GM18517 (cell line): ENCODE measurements at regions not wholly inside any gene's neighbourhood (a gene's known extent, or its start where the extent isn't known, plus 50 kb on each side); places are given as distances from the start of the nearest gene placed in this dataset.
"Not testable (repeated sequence)": the region's sequence is repeated elsewhere in the genome, so short reads cannot be mapped to it uniquely, and the experiment has no call there.

Source experiments
- ATAC-seq: cut with Tn5 transposase; IDR thresholded peaks from one replicate; pipeline ENCODE4 v1.9.1; 2021; ENCODE audit warnings: mild to moderate bottlenecking, moderate library complexity; ENCODE audit not compliant: unreplicated experiment

DNA sequence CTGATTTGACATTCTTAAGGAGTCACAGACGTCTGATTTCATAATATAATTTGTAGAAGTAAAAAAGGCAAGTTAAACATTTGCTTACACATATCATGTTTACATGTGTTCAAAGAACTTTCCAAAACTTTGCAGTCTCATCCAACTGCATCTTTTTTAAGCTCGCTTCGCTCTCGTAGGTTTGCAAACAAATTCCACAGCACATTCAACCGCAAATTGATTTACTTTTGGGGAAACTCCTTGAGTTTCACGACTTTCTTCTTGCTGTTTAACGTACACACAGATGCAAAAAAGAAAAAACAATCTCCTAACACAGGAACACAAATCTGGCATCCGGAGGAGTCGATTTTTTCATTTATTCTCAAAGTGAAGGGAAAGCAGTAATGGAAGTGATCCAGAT is 1149.5 kb downstream of the VRK1 start:
- ATAC-seq = no peak

GRCh38 chr14:97948841-97949240 is 1151.7 kb downstream of the VRK1 start:
- no peak for ATAC-seq

GRCh38 chr14:97956581-97957340 is 1159.6 kb downstream of the VRK1 start:
- no peak for ATAC-seq

DNA sequence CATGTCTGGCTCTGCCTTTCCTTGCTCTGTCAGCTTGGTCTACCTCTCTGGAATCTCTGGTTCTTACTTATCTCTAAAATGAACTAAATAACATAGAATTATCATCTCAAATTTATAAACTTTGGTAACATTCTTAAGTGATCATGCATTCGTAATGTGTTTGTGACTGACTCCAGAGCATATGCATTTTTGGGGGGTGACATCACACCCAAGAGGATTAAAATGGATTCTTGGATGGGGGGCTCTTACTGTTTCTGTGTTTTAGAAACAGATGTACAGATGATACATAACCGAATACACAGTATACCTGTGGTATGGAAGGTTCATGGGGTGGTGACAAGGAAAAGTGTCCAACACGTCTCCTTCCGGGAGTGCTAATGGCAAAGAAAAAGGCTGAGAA is 1162.1 kb downstream of the VRK1 start:
- no peak for ATAC-seq

DNA sequence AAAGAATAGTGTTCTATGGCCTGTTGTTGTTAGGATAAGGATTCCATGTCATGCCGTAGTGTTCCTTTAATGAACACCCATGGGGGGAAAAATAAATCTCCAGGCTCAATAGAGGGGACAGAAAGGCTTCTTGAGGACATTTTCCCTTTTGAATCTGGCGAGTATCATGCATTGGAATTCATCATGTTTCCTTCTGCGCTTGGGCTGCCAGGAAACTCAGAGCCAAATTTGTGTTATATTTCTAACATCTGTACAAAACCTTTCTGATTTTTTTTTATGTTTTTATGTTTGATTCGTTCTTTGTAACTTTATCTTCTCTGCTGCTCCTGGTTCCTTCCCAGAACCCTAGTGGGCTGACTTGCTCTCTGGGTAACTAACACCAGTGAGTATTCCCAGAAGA is 1163.3 kb downstream of the VRK1 start:
- ATAC-seq = no peak

- ATAC-seq = no peak
These were observed 1173.0 kb downstream of the VRK1 start for GRCh38 chr14:97970222-97970621.

GRCh38 chr14:97975216-97975615 is 1178.0 kb downstream of the VRK1 start:
- ATAC-seq = no peak

DNA sequence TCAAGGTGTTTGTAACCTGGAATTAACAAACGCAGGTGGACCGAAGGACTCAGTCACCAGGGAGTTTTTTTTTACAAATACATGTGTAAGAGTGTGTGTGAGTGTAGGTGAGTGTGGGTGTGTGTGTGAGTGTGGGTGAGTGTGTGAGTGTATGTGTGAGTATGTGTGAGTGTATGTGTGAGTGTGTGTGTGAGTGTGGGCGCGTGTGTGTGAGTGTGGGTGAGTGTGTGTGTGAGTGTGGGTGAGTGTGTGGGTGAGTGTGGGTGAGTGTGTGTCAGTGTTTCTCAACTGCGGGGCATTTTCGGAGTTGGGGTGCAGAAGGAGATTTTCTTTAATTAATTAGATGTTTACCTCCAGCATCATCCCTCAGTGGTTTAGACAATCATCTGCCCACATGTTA is 1178.8 kb downstream of the VRK1 start:
- ATAC-seq = no peak

DNA sequence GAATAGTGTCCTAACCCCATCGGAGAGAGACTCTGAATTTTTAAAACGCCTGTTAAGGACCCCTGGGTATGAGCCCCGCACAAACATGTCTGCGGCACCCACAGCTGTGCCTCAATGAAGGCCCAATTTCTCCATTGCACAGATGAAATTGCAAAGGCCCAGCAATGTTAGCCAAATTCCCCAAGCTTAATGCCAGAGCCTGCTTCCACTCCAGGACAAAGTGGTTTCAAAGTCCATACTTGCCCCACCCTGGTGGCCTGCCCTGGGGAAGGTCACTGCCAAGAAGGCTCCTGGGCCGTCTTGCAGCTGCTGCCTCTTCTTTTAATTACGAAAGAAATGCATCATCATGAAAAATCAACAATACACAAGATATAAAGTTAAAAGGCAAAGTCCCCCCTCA is 1179.7 kb downstream of the VRK1 start:
- ATAC-seq = no peak

GRCh38 chr14:97977651-97978261 is 1180.6 kb downstream of the VRK1 start:
- ATAC-seq = no peak

DNA sequence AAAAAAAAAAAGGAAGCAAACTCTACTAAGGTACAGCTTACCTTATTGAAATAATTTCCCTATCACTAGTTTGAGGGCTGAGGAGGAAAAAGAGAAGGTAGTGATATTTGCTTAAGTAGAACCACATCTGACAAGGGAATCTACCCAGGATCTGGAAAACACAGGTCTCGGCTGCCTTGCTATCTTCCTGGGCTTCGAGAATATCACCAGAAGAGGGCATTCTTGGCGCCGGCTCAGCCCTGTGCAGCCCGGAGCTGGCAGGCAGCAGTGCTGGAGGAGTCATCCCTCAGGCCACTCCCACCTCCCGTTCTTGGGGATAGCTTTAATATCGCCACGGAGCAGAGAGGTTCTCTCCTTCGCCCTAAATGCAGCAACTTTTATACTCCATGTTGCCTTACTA is 1181.2 kb downstream of the VRK1 start:
- ATAC-seq = no peak

- no peak for ATAC-seq
These were observed 1196.4 kb downstream of the VRK1 start for GRCh38 chr14:97993508-97994019.

GRCh38 chr14:97994020-97994531 is 1196.9 kb downstream of the VRK1 start:
- no peak for ATAC-seq

DNA sequence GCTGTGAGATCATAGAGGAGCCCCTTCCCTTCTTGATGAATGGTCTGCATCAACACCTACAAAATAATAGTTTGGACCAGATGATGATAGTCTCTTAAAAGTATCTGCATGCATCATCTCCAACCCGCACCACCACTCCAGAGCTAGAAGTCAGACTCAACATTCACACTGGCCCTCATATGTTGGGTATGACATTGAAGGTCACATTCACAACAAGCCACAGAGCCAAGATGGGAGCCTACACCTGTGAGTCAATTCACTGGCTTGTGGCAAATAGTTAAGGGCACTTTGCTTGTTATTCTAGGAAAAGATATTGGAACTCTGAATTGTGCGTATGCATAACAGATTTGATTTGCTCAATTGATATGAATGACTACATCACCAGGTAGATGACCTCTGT is 1197.9 kb downstream of the VRK1 start:
- no peak for ATAC-seq

DNA sequence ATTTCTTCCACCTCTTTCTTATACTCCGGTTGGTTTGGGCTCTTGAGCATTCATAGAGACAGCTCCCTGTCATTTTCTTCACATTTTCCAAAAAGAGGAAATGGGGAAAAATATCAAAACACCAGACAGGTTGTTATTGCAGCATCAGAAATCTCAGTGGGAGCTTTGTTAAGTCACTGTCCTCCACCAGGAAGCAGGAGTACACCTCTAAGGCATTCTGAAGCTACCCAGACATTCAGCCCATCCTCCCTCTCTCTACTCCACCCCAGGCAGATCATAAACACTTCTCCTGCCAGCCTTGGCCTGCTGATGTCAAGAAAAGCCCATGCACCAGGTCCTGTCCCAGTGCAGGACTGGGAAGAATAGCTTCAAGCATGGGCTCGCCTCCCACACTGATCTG is 1198.3 kb downstream of the VRK1 start:
- ATAC-seq = no peak

GRCh38 chr14:98006008-98006407 is 1208.8 kb downstream of the VRK1 start:
- no peak for ATAC-seq

GRCh38 chr14:98008381-98009113 is 1211.4 kb downstream of the VRK1 start:
- ATAC-seq = no peak

DNA sequence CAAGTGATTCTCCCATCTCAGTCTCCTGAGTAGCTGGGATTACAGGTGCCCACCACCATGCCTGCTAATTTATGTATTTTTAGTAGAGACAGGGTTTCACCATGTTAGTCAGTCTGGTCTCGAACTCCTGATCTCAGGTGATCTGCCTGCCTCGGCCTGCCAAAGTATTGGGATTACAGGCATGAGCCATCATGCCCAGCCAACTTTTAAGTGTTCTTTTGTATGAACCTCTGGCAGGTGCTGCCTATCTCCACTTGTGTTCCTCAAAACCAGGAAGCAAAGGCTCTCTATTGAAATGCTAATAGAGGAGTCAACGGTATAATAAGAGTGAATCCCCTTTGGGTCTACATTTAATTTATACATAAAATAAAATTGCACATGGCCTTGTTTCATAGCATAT is 1212.0 kb downstream of the VRK1 start:
- not testable (repeated sequence) for ATAC-seq

GRCh38 chr14:98010784-98011183 is 1213.6 kb downstream of the VRK1 start:
- ATAC-seq = no peak

DNA sequence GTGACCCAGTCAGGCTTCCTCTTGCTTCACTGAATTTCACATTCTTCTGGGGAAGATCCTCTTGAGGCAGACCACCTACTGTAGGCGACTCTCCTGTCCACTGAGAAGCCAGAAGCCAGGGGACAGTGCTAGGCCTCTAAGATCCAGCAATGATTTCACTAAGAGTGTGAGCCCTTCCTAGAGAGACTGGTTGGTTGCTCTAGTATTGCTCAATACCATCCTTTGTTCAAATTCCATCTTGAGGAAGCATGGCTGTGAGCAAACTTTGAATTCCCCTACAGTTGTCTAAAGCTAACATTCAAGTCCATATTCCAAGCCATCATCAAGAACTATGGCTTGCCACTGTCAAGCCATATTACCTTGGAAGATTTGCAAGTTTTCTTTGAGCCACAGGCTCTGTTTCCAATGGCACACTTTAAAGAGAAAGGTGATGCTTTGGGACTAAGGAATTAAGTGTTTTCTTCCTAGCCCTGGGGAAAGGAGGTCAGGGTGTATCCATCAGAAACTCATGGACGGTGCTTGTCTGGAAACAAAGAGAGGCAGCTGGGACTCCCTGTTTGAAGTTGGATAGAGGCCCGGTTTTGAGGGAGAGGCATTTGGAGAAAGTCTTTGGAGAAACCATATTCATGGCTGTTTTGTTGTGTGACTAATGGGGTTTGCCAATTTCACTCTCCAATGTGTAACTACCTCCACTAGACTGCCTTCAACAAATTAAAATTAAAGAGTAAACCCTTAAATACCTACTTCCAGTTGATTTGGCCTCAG is 1217.9 kb downstream of the VRK1 start:
- ATAC-seq = no peak

DNA sequence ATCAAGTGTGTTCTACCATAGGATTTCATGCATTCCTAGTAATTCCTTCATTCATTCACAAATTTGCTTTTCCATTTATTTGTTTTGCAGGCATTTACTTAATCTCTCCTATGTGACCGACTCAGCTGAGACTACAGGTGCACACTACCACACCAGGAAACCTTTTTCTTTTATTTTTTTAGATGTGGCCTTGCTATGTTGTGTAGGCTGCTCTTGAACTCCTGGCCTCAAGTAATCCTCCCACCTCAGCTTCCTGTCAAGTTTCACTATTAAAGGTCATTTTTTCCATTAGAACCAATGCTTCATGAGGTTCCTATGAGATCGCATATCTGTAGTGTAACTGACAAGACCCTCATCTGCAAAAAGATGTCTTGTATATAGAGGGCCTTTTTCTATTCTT is 1218.7 kb downstream of the VRK1 start:
- ATAC-seq = no peak
